A549 (cell line): ENCODE measurements at regions not wholly inside any gene's neighbourhood (a gene's known extent, or its start where the extent isn't known, plus 50 kb on each side); places are given as distances from the start of the nearest gene placed in this dataset.

ENCODE experiments used
- EP300 ChIP-seq, 2 experiments: fragments of >200 bp; sonication (Bioruptor Twin); formaldehyde crosslinking; IDR thresholded peaks; 2 replicates in 1 of 2; 3 replicates in 1 of 2; pipeline ENCODE4 v1.6.1; 2016 to 2017
- HDAC2 ChIP-seq: fragments of 200-600 bp; sonication (generic); IDR thresholded peaks from 2 replicates; pipeline ENCODE4 v1.6.1; 2016
- POLR2A ChIP-seq: IDR thresholded peaks from 2 replicates; pipeline ENCODE4 v1.6.1; 2012; ENCODE audit warnings: mild to moderate bottlenecking, low read length
- RAD21 ChIP-seq, 2 experiments: fragments of >200 bp in 1 of 2; sonication (Bioruptor Twin) in 1 of 2; formaldehyde crosslinking in 1 of 2; IDR thresholded peaks in 1 of 2; conservative IDR thresholded peaks in 1 of 2; 2 replicates in 1 of 2; 3 replicates in 1 of 2; pipeline ENCODE4 v1.6.1; 2012 to 2018; ENCODE audit warnings: inconsistent platforms in 1 of 2

DNA sequence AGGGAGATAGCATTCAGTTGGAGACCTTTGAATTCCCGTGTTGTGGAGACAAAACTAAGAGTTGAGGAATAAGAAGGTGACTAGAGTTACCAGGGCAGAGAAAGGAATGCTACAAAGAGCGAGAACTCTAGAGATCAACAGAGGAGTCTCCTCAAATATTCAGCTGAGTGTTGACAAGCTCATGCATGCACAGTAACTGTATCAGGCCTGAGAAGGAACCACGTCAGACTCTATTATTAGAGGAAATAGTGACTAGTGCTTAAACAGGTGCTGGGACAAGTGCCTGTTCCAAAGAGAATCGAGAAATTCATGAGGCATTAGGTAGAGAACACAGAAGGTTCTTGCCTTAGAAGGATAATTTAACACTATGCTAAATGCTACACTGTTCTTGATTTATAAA, 333.8 kb upstream of the CHORDC1 start:
- TF ChIP-seq EP300 (IDR thresholded peaks at IDR 0.05): no peak
- no peak for TF ChIP-seq POLR2A
- TF ChIP-seq RAD21 (conservative IDR thresholded peaks at IDR 0.05 in 1 of 2, IDR thresholded peaks at IDR 0.05 in 1 of 2): no peak
- no peak for TF ChIP-seq HDAC2
